ENCODE measurements at regions not wholly inside any gene's neighbourhood (a gene's known extent, or its start where the extent isn't known, plus 50 kb on each side); places are given as distances from the start of the nearest gene placed in this dataset.
"Not testable (repeated sequence)": the region's sequence is repeated elsewhere in the genome, so short reads cannot be mapped to it uniquely, and the experiment has no call there.

GRCh38 chr10:111323389-111323966, 246.6 kb downstream of the ADRA2A start:
- H3K27ac ChIP-seq (ENCODE audit: low read depth, low read length), result no peak overlapping the region
- no peak overlapping the region for H3K4me3 ChIP-seq (ENCODE audit: low read depth in 1 of 2, low read length in 2 of 2)
- H3K4me1 ChIP-seq (ENCODE audit: control insufficient read depth in 1 of 2, insufficient read depth in 2 of 2, low read length in 2 of 2), result no peaks in the 10 kb centered on the region
- no peaks in the 10 kb centered on the region for H3K36me3 ChIP-seq (ENCODE audit: control insufficient read depth in 1 of 2, insufficient read depth in 2 of 2, low read length in 2 of 2)
- H3K9ac ChIP-seq (ENCODE audit: low read depth in 1 of 2, low read length in 2 of 2), result no peak overlapping the region
- H3K27me3 ChIP-seq (ENCODE audit: control insufficient read depth in 1 of 2, insufficient read depth in 2 of 2, low read length in 2 of 2), result peaks cover 0 to 3% of the 10 kb centered on the region in 2 donors
- H3K9me3 ChIP-seq (ENCODE audit: control insufficient read depth in 1 of 2, low read length in 2 of 2), result no peaks in the 10 kb centered on the region

- H3K27ac ChIP-seq (ENCODE audit: low read depth, low read length); H3K4me3 ChIP-seq (ENCODE audit: low read depth in 1 of 2, low read length in 2 of 2); H3K9ac ChIP-seq (ENCODE audit: low read depth in 1 of 2, low read length in 2 of 2); H3K27me3 ChIP-seq (ENCODE audit: control insufficient read depth in 1 of 2, insufficient read depth in 2 of 2, low read length in 2 of 2); H3K36me3 ChIP-seq (ENCODE audit: control insufficient read depth in 1 of 2, insufficient read depth in 2 of 2, low read length in 2 of 2); H3K4me1 ChIP-seq (ENCODE audit: control insufficient read depth in 1 of 2, insufficient read depth in 2 of 2, low read length in 2 of 2); H3K9me3 ChIP-seq (ENCODE audit: control insufficient read depth in 1 of 2, low read length in 2 of 2): not testable (repeated sequence)
These were observed 255.3 kb downstream of the ADRA2A start for GRCh38 chr10:111332174-111332573.

GRCh38 chr10:111335826-111336225, 259.0 kb downstream of the ADRA2A start:
- H3K36me3 ChIP-seq (ENCODE audit: control insufficient read depth in 1 of 2, insufficient read depth in 2 of 2, low read length in 2 of 2), result no peaks in the 10 kb centered on the region
- H3K4me3 ChIP-seq (ENCODE audit: low read depth in 1 of 2, low read length in 2 of 2), result no peak overlapping the region
- no peak overlapping the region for H3K27ac ChIP-seq (ENCODE audit: low read depth, low read length)
- H3K9me3 ChIP-seq (ENCODE audit: control insufficient read depth in 1 of 2, low read length in 2 of 2), result peaks cover 7% of the 10 kb centered on the region in 2 donors
- H3K9ac ChIP-seq (ENCODE audit: low read depth in 1 of 2, low read length in 2 of 2), result no peak overlapping the region
- H3K4me1 ChIP-seq (ENCODE audit: control insufficient read depth in 1 of 2, insufficient read depth in 2 of 2, low read length in 2 of 2), result no peaks in the 10 kb centered on the region
- H3K27me3 ChIP-seq (ENCODE audit: control insufficient read depth in 1 of 2, insufficient read depth in 2 of 2, low read length in 2 of 2), result no peaks in the 10 kb centered on the region

- Histone ChIP-seq H3K9ac (ENCODE audit: low read depth in 1 of 2, low read length in 2 of 2) (no peak overlapping the region), H3K4me3 (ENCODE audit: low read depth in 1 of 2, low read length in 2 of 2) (no peak overlapping the region), H3K27ac (ENCODE audit: low read depth, low read length) (no peak overlapping the region), H3K9me3 (ENCODE audit: control insufficient read depth in 1 of 2, low read length in 2 of 2) (peaks cover 11 to 22% of the 10 kb centered on the region in 2 donors), H3K36me3 (ENCODE audit: control insufficient read depth in 1 of 2, insufficient read depth in 2 of 2, low read length in 2 of 2) (no peaks in the 10 kb centered on the region), H3K4me1 (ENCODE audit: control insufficient read depth in 1 of 2, insufficient read depth in 2 of 2, low read length in 2 of 2) (no peaks in the 10 kb centered on the region), H3K27me3 (ENCODE audit: control insufficient read depth in 1 of 2, insufficient read depth in 2 of 2, low read length in 2 of 2) (no peaks in the 10 kb centered on the region)
These were observed 261.2 kb downstream of the ADRA2A start for GRCh38 chr10:111338035-111338434.

- no peaks in the 10 kb centered on the region for H3K27me3 ChIP-seq (ENCODE audit: control insufficient read depth in 1 of 2, insufficient read depth in 2 of 2, low read length in 2 of 2)
- H3K9me3 ChIP-seq (ENCODE audit: control insufficient read depth in 1 of 2, low read length in 2 of 2), result peaks cover 11 to 22% of the 10 kb centered on the region in 2 donors
- no peaks in the 10 kb centered on the region for H3K4me1 ChIP-seq (ENCODE audit: control insufficient read depth in 1 of 2, insufficient read depth in 2 of 2, low read length in 2 of 2)
- no peak overlapping the region for H3K4me3 ChIP-seq (ENCODE audit: low read depth in 1 of 2, low read length in 2 of 2)
- H3K36me3 ChIP-seq (ENCODE audit: control insufficient read depth in 1 of 2, insufficient read depth in 2 of 2, low read length in 2 of 2), result no peaks in the 10 kb centered on the region
- H3K27ac ChIP-seq (ENCODE audit: low read depth, low read length), result no peak overlapping the region
- no peak overlapping the region for H3K9ac ChIP-seq (ENCODE audit: low read depth in 1 of 2, low read length in 2 of 2)
These were observed 262.0 kb downstream of the ADRA2A start for GRCh38 chr10:111338805-111339204.

GRCh38 chr10:111344804-111345203, 268.0 kb downstream of the ADRA2A start:
- peaks cover 9 to 20% of the 10 kb centered on the region in 2 donors for H3K9me3 ChIP-seq (ENCODE audit: control insufficient read depth in 1 of 2, low read length in 2 of 2)
- peaks cover 0 to 4% of the 10 kb centered on the region in 2 donors for H3K4me1 ChIP-seq (ENCODE audit: control insufficient read depth in 1 of 2, insufficient read depth in 2 of 2, low read length in 2 of 2)

GRCh38 chr10:111347386-111348013, 270.7 kb downstream of the ADRA2A start:
- H3K36me3 ChIP-seq (ENCODE audit: control insufficient read depth in 1 of 2, insufficient read depth in 2 of 2, low read length in 2 of 2), result no peaks in the 10 kb centered on the region
- H3K4me3 ChIP-seq (ENCODE audit: low read depth in 1 of 2, low read length in 2 of 2), result no peak overlapping the region
- no peak overlapping the region for H3K27ac ChIP-seq (ENCODE audit: low read depth, low read length)
- H3K4me1 ChIP-seq (ENCODE audit: control insufficient read depth in 1 of 2, insufficient read depth in 2 of 2, low read length in 2 of 2), result peaks cover 0 to 4% of the 10 kb centered on the region in 2 donors
- H3K9ac ChIP-seq (ENCODE audit: low read depth in 1 of 2, low read length in 2 of 2), result no peak overlapping the region
- H3K9me3 ChIP-seq (ENCODE audit: control insufficient read depth in 1 of 2, low read length in 2 of 2), result no peaks in the 10 kb centered on the region
- no peaks in the 10 kb centered on the region for H3K27me3 ChIP-seq (ENCODE audit: control insufficient read depth in 1 of 2, insufficient read depth in 2 of 2, low read length in 2 of 2)

More at GRCh38 chr10:111344804-111345203, 268.0 kb downstream of the ADRA2A start:
- H3K27ac ChIP-seq (ENCODE audit: low read depth, low read length), result no peak overlapping the region
- H3K4me3 ChIP-seq (ENCODE audit: low read depth in 1 of 2, low read length in 2 of 2), result no peak overlapping the region
- H3K9ac ChIP-seq (ENCODE audit: low read depth in 1 of 2, low read length in 2 of 2), result no peak overlapping the region
- H3K27me3 ChIP-seq (ENCODE audit: control insufficient read depth in 1 of 2, insufficient read depth in 2 of 2, low read length in 2 of 2), result no peaks in the 10 kb centered on the region
- H3K36me3 ChIP-seq (ENCODE audit: control insufficient read depth in 1 of 2, insufficient read depth in 2 of 2, low read length in 2 of 2), result no peaks in the 10 kb centered on the region

- Histone ChIP-seq H3K9me3 (ENCODE audit: control insufficient read depth in 1 of 2, low read length in 2 of 2) (no peaks in the 10 kb centered on the region), H3K36me3 (ENCODE audit: control insufficient read depth in 1 of 2, insufficient read depth in 2 of 2, low read length in 2 of 2) (no peaks in the 10 kb centered on the region), H3K9ac (ENCODE audit: low read depth in 1 of 2, low read length in 2 of 2) (no peak overlapping the region), H3K4me3 (ENCODE audit: low read depth in 1 of 2, low read length in 2 of 2) (no peak overlapping the region), H3K27me3 (ENCODE audit: control insufficient read depth in 1 of 2, insufficient read depth in 2 of 2, low read length in 2 of 2) (no peaks in the 10 kb centered on the region), H3K27ac (ENCODE audit: low read depth, low read length) (no peak overlapping the region), H3K4me1 (ENCODE audit: control insufficient read depth in 1 of 2, insufficient read depth in 2 of 2, low read length in 2 of 2) (peaks cover 0 to 4% of the 10 kb centered on the region in 2 donors)
These were observed 271.2 kb downstream of the ADRA2A start for GRCh38 chr10:111348076-111348475.

- Histone ChIP-seq H3K9me3 (ENCODE audit: control insufficient read depth in 1 of 2, low read length in 2 of 2) (no peaks in the 10 kb centered on the region), H3K36me3 (ENCODE audit: control insufficient read depth in 1 of 2, insufficient read depth in 2 of 2, low read length in 2 of 2) (no peaks in the 10 kb centered on the region), H3K9ac (ENCODE audit: low read depth in 1 of 2, low read length in 2 of 2) (no peak overlapping the region), H3K27me3 (ENCODE audit: control insufficient read depth in 1 of 2, insufficient read depth in 2 of 2, low read length in 2 of 2) (no peaks in the 10 kb centered on the region), H3K4me3 (ENCODE audit: low read depth in 1 of 2, low read length in 2 of 2) (no peak overlapping the region), H3K27ac (ENCODE audit: low read depth, low read length) (no peak overlapping the region), H3K4me1 (ENCODE audit: control insufficient read depth in 1 of 2, insufficient read depth in 2 of 2, low read length in 2 of 2) (no peaks in the 10 kb centered on the region)
These were observed 278.0 kb downstream of the ADRA2A start for GRCh38 chr10:111354859-111355258.

GRCh38 chr10:111356571-111356970, 279.7 kb downstream of the ADRA2A start:
- Histone ChIP-seq H3K4me1 (ENCODE audit: control insufficient read depth in 1 of 2, insufficient read depth in 2 of 2, low read length in 2 of 2) (peaks cover 0 to 9% of the 10 kb centered on the region in 2 donors), H3K27me3 (ENCODE audit: control insufficient read depth in 1 of 2, insufficient read depth in 2 of 2, low read length in 2 of 2) (no peaks in the 10 kb centered on the region), H3K4me3 (ENCODE audit: low read depth in 1 of 2, low read length in 2 of 2) (no peak overlapping the region), H3K27ac (ENCODE audit: low read depth, low read length) (no peak overlapping the region), H3K36me3 (ENCODE audit: control insufficient read depth in 1 of 2, insufficient read depth in 2 of 2, low read length in 2 of 2) (no peaks in the 10 kb centered on the region), H3K9ac (ENCODE audit: low read depth in 1 of 2, low read length in 2 of 2) (no peak overlapping the region), H3K9me3 (ENCODE audit: control insufficient read depth in 1 of 2, low read length in 2 of 2) (no peaks in the 10 kb centered on the region)

Measured in duodenal mucosa (tissue), 2 donors.